K562 (cell line): ENCODE measurements at regions not wholly inside any gene's neighbourhood (a gene's known extent, or its start where the extent isn't known, plus 50 kb on each side); places are given as distances from the start of the nearest gene placed in this dataset.
A peak's percentile ranks its signal among the peaks of the same experiment; 100 is the strongest.

Source experiments
- ATAC-seq: fragments of 200-7000 bp; cut with Tn5 transposase; 3 replicates; pipeline ENCODE4 v1.9.1; 2020; ENCODE audit warnings: moderate library complexity
- BruUV-seq: library from RNA; stranded (reverse); fragments of 400-500 nt; replicated peaks from 2 replicates; lab custom pipeline; 2021; lab: Mats Ljungman, UMichigan
- CTCF ChIA-PET: fragments of 300-600 bp; formaldehyde crosslinking; extraction: SDS; loops from one replicate; lab custom pipeline; 2021; ENCODE audit warnings: low intra/inter-chr PET ratio; lab: Yijun Ruan, JAX
- POLR2A ChIA-PET: fragments of 300-600, 350-650 bp; sonication (Branson Sonifier 250); formaldehyde crosslinking; extraction: SDS; loops from one replicate; lab custom pipeline; 2021; ENCODE audit warnings: antibody characterized with exemption, inconsistent platforms; lab: Yijun Ruan, JAX
- DNase-seq, 4 experiments: peaks; one replicate each; pipeline versions ENCODE4 v3.0.0 to v3.0.0-alpha.2; 2011 to 2018; ENCODE audit warnings: low spot score in 3 of 4, mixed read lengths in 3 of 4; ENCODE audit errors: extremely low read depth in 1 of 4
- FAIRE-seq: peaks from 2 replicates; lab custom pipeline; 2011; peaks lifted over from hg19 to GRCh38; lab: Jason Lieb, UNC
- H2AFZ ChIP-seq: 2 replicates; pipeline ENCODE4 v1.6.0; 2011; ENCODE audit warnings: low read depth, low read length, control low read depth, inconsistent platforms
- H3K27ac ChIP-seq: fragments of 200-600 bp; 3 replicates; pipeline ENCODE4 v1.8.0; 2011; ENCODE audit warnings: low read depth, mild to moderate bottlenecking, control low read depth, inconsistent platforms, low read length, moderate library complexity, mixed read lengths; ENCODE audit errors: extremely low read depth
- H3K27me3 ChIP-seq, 2 experiments: fragments of 300-600 bp in 1 of 2; 2 replicates in 1 of 2; 3 replicates in 1 of 2; pipeline versions ENCODE4 v1.6.0 to v1.8.0; 2011; ENCODE audit warnings: inconsistent platforms in 2 of 2, low read length in 2 of 2, mild to moderate bottlenecking in 1 of 2, mixed read lengths in 1 of 2, moderate library complexity in 1 of 2; ENCODE audit not compliant: control insufficient read depth in 2 of 2, insufficient read depth in 2 of 2
- H3K36me3 ChIP-seq: fragments of 300-600 bp; 3 replicates; pipeline ENCODE4 v1.8.0; 2011; ENCODE audit warnings: mild to moderate bottlenecking, low read length, inconsistent platforms; ENCODE audit not compliant: control insufficient read depth, insufficient read depth
- H3K4me1 ChIP-seq, 2 experiments: fragments of 200-600 bp in 1 of 2; replicated peaks in 1 of 2; 2 replicates in 1 of 2; 3 replicates in 1 of 2; pipeline versions ENCODE4 v1.5.1 to v1.8.0; 2011; ENCODE audit warnings: inconsistent platforms in 2 of 2, low read length in 2 of 2, mild to moderate bottlenecking in 1 of 2, mixed read lengths in 1 of 2, moderate library complexity in 1 of 2; ENCODE audit not compliant: control insufficient read depth in 2 of 2, insufficient read depth in 2 of 2
- H3K4me2 ChIP-seq: 2 replicates; pipeline ENCODE4 v1.6.1; 2011; ENCODE audit warnings: low read length, control low read depth, inconsistent platforms, mixed read lengths; ENCODE audit not compliant: insufficient read depth
- H3K4me3 ChIP-seq: fragments of 200-600 bp; sonication (generic), shearing (Covaris generic); 2 replicates; pipeline ENCODE4 v1.5.1; 2016; ENCODE audit warnings: control low read depth, inconsistent platforms
- H3K79me2 ChIP-seq: fragments of 200-600 bp; 3 replicates; pipeline ENCODE4 v1.8.0; 2011; ENCODE audit warnings: low read length, inconsistent platforms; ENCODE audit not compliant: control insufficient read depth, insufficient read depth
- H3K9ac ChIP-seq, 2 experiments: 2 replicates each; pipeline versions ENCODE4 v1.6.0 to v1.6.1; 2011; ENCODE audit warnings: low read depth in 2 of 2, low read length in 2 of 2, control low read depth in 1 of 2, inconsistent platforms in 1 of 2, mild to moderate bottlenecking in 1 of 2, mixed read lengths in 1 of 2; ENCODE audit not compliant: insufficient read depth in 1 of 2
- H3K9me1 ChIP-seq: one replicate; pipeline ENCODE4 v1.6.0; 2011; ENCODE audit warnings: inconsistent platforms, mild to moderate bottlenecking, low read length, moderate library complexity; ENCODE audit not compliant: control insufficient read depth, insufficient read depth
- H3K9me3 ChIP-seq: replicated peaks from 2 replicates; pipeline ENCODE4 v1.5.1; 2011; ENCODE audit warnings: low read depth, low read length, inconsistent platforms; ENCODE audit not compliant: control insufficient read depth, insufficient read depth
- H4K20me1 ChIP-seq: replicated peaks from 2 replicates; pipeline ENCODE4 v1.6.1; 2011; ENCODE audit warnings: low read length, inconsistent platforms, mixed read lengths; ENCODE audit not compliant: control insufficient read depth, insufficient read depth
- C11orf30 ChIP-seq: fragments of 450-650 bp; IDR thresholded peaks from 2 replicates; pipeline ENCODE4 v1.6.1; 2016; ENCODE audit warnings: low read depth, mild to moderate bottlenecking
- MAFF ChIP-seq: IDR thresholded peaks from 2 replicates; pipeline ENCODE4 v1.6.1; 2012; ENCODE audit warnings: low read length, improper control_type of control experiment
- MAFG ChIP-seq: fragments of 450-650 bp; conservative IDR thresholded peaks from 2 replicates; pipeline ENCODE4 v1.6.1; 2016; ENCODE audit warnings: missing genetic modification characterization, missing compliant biosample characterization
- MAFK ChIP-seq: IDR thresholded peaks from 2 replicates; pipeline ENCODE4 v1.6.1; 2011; ENCODE audit warnings: low read length, improper control_type of control experiment
- NCOA1 ChIP-seq: fragments of 450-650 bp; IDR thresholded peaks from 2 replicates; pipeline ENCODE4 v1.6.1; 2016; ENCODE audit warnings: low read depth
- SMAD2 ChIP-seq: fragments of 150-350 bp; IDR thresholded peaks from 2 replicates; pipeline ENCODE4 v1.6.1; 2014; ENCODE audit warnings: low read depth, mild to moderate bottlenecking, low read length
- ZNF316 ChIP-seq: fragments of 450-650 bp; IDR thresholded peaks from 2 replicates; pipeline ENCODE4 v1.6.1; 2016
- ZNF561 ChIP-seq: fragments of 450-650 bp; formaldehyde crosslinking; conservative IDR thresholded peaks from 2 replicates; pipeline ENCODE4 v1.4.0; 2020; ENCODE audit warnings: mild to moderate bottlenecking, moderate library complexity
- ZNF696 ChIP-seq: fragments of 250-450 bp; sonication (Bioruptor Pico); conservative IDR thresholded peaks from 2 replicates; pipeline ENCODE4 v1.4.0; 2020; ENCODE audit warnings: mild to moderate bottlenecking, moderate library complexity
- whole genome bisulfite sequencing: fragments of 100-300 bp; shearing (Covaris generic); methylation state at CpG from one replicate; pipeline ENCODE4 v1.1.6; 2016; ENCODE audit warnings: low coverage, mixed read lengths; ENCODE audit not compliant: insufficient coverage; ENCODE audit errors: missing lambda C conversion rate; 5-methylcytosine and 5-hydroxymethylcytosine counted together
- in situ Hi-C: fragments of 300-500 bp; cut with MboI; formaldehyde crosslinking; loops from 4 replicates; pipeline ENCODE4 v1.15.0; 2018; ENCODE audit warnings: inconsistent platforms, mixed read lengths
- intact Hi-C: fragments of 100-400 bp; cut with micrococcal nuclease; formaldehyde crosslinking; loops from 2 replicates; pipeline ENCODE4 v1.14.2; 2022

- Histone ChIP-seq H3K4me1 (no peaks in the 10 kb centered on the region), H2AFZ (no peak overlapping the region), H3K27me3 (no peaks in the 10 kb centered on the region), H3K9ac (no peak overlapping the region), H3K4me3 (no peak overlapping the region), H3K4me2 (no peak overlapping the region), H3K9me3 (peaks cover 3% of the 10 kb centered on the region), H3K9me1 (no peaks in the 10 kb centered on the region), H4K20me1 (no peaks in the 10 kb centered on the region), H3K36me3 (no peaks in the 10 kb centered on the region), H3K79me2 (no peaks in the 10 kb centered on the region), H3K27ac (no peak overlapping the region)
- ChIA-PET POLR2A (no interaction called here), CTCF (no interaction called here)
- intact Hi-C loops (no loop called here), in situ Hi-C loops (no loop called here)
- TF ChIP-seq C11orf30 (peak; percentile 90), MAFK (peak; percentile 94), ZNF561 (CRISPR knock-in tag) (no peak), MAFF (peak; percentile 94), ZNF696 (no peak), MAFG (tag) (peak; percentile 83), ZNF316 (peak; percentile 91)
- no peak for FAIRE-seq
- ATAC-seq: no peak
- 3% methylated on average over 5 of the region's 5 CpGs for WGBS
- DNase-seq: no peak
- no TSS peak for BruUV-seq
Measured at GRCh38 chr15:49715701-49716100, 94.9 kb downstream of the DTWD1 start.

- WGBS: 13% methylated on average over 2 of the region's 2 CpGs
- no TSS peak for BruUV-seq
- POLR2A ChIA-PET: no interaction called here
Measured at GRCh38 chr15:49718234-49718633, 97.4 kb downstream of the DTWD1 start.

More at GRCh38 chr15:49718234-49718633, 97.4 kb downstream of the DTWD1 start:
- Histone ChIP-seq H3K79me2 (no peaks in the 10 kb centered on the region), H3K4me3 (no peak overlapping the region), H4K20me1 (no peaks in the 10 kb centered on the region), H2AFZ (no peak overlapping the region), H3K27ac (no peak overlapping the region), H3K4me1 (no peaks in the 10 kb centered on the region), H3K9me3 (no peaks in the 10 kb centered on the region; the same call in 1 of the 2 replicates), H3K27me3 (no peaks in the 10 kb centered on the region), H3K9me1 (no peaks in the 10 kb centered on the region), H3K36me3 (no peaks in the 10 kb centered on the region), H3K4me2 (no peak overlapping the region), H3K9ac (no peak overlapping the region)
- DNase-seq: no peak
- in situ Hi-C loops (no loop called here), intact Hi-C loops (no loop called here)
- FAIRE-seq: no peak
- TF ChIP-seq SMAD2 (no peak), NCOA1 (no peak)
- CTCF ChIA-PET: no interaction called here
- no peak for ATAC-seq
